ENCODE measurements at regions not wholly inside any gene's neighbourhood (a gene's known extent, or its start where the extent isn't known, plus 50 kb on each side); places are given as distances from the start of the nearest gene placed in this dataset.

DNA sequence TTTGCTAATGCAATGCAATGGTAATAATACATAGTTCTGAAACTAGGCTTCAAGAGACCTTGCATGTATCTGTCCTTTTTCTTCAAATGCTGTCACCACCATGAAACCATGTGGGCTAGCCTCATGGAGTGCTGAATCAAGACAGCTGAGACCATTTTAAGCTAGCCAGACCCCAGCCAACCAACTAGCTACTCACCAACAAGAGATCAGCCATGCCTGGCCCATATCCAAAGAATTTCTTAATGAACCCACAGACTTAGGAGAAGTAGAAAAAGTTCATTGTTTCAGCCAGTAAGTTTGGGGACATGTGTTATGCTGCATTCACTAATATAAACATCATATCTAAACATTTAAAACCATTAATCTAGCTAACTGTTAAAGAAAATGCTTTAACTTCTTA, 139.8 kb upstream of the EDIL3 start:
- TF ChIP-seq CTCF (IDR thresholded peaks at IDR 0.05), result no peak
- no peak for TF ChIP-seq POLR2A (IDR thresholded peaks at IDR 0.05)
